ENCODE measurements at regions not wholly inside any gene's neighbourhood (a gene's known extent, or its start where the extent isn't known, plus 50 kb on each side); places are given as distances from the start of the nearest gene placed in this dataset.
"Not testable (repeated sequence)": the region's sequence is repeated elsewhere in the genome, so short reads cannot be mapped to it uniquely, and the experiment has no call there.

GRCh38 chr12:84046859-84047258 lies 865.7 kb downstream of the SLC6A15 start:
- no peak for DNase-seq
- Mint-ChIP-seq H3K36me3 (no peaks in the 10 kb centered on the region), H3K4me3 (no peak overlapping the region), H3K4me1 (ENCODE audit: low read depth) (no peaks in the 10 kb centered on the region), H3K27me3 (no peaks in the 10 kb centered on the region), H3K27ac (no peak overlapping the region), H3K9me3 (no peaks in the 10 kb centered on the region)
- intact Hi-C loops (cut with micrococcal nuclease), result no loop called here
- ChIA-PET POLR2A (no interaction called here), CTCF (no interaction called here)

GRCh38 chr12:84043355-84043754 lies 869.2 kb downstream of the SLC6A15 start:
- H3K27me3 Mint-ChIP-seq, result no peaks in the 10 kb centered on the region

GRCh38 chr12:84038242-84038641 lies 874.4 kb downstream of the SLC6A15 start:
- H3K4me3 Mint-ChIP-seq, result no peak overlapping the region
- POLR2A ChIA-PET, result no interaction called here

More at GRCh38 chr12:84043355-84043754, 869.2 kb downstream of the SLC6A15 start:
- intact Hi-C loops (cut with micrococcal nuclease), result no loop called here
- H3K9me3 Mint-ChIP-seq, result peaks cover 7% of the 10 kb centered on the region
- CTCF ChIA-PET, result no interaction called here
- no peaks in the 10 kb centered on the region for H3K4me1 Mint-ChIP-seq (ENCODE audit: low read depth)
- DNase-seq, result no peak
- POLR2A ChIA-PET, result no interaction called here
- H3K4me3 Mint-ChIP-seq, result no peak overlapping the region
- no peak overlapping the region for H3K27ac Mint-ChIP-seq
- no peaks in the 10 kb centered on the region for H3K36me3 Mint-ChIP-seq

GRCh38 chr12:84036912-84037311 lies 875.7 kb downstream of the SLC6A15 start:
- H3K9me3 Mint-ChIP-seq, result peaks cover 14% of the 10 kb centered on the region
- DNase-seq, result no peak
- H3K27ac Mint-ChIP-seq, result no peak overlapping the region
- no peaks in the 10 kb centered on the region for H3K36me3 Mint-ChIP-seq
- H3K27me3 Mint-ChIP-seq, result no peaks in the 10 kb centered on the region
- no peak overlapping the region for H3K4me3 Mint-ChIP-seq
- ChIA-PET CTCF (no interaction called here), POLR2A (no interaction called here)
- intact Hi-C loops (cut with micrococcal nuclease), result no loop called here
- H3K4me1 Mint-ChIP-seq (ENCODE audit: low read depth), result no peaks in the 10 kb centered on the region

More at GRCh38 chr12:84038242-84038641, 874.4 kb downstream of the SLC6A15 start:
- CTCF ChIA-PET, result no interaction called here
- H3K27me3 Mint-ChIP-seq, result no peaks in the 10 kb centered on the region
- DNase-seq, result no peak
- intact Hi-C loops (cut with micrococcal nuclease), result no loop called here
- H3K9me3 Mint-ChIP-seq, result peaks cover 11% of the 10 kb centered on the region
- H3K36me3 Mint-ChIP-seq, result no peaks in the 10 kb centered on the region
- no peaks in the 10 kb centered on the region for H3K4me1 Mint-ChIP-seq (ENCODE audit: low read depth)
- H3K27ac Mint-ChIP-seq, result no peak overlapping the region

- Mint-ChIP-seq H3K27me3 (no peaks in the 10 kb centered on the region), H3K4me1 (ENCODE audit: low read depth) (no peaks in the 10 kb centered on the region), H3K27ac (no peak overlapping the region), H3K9me3 (peaks cover 14% of the 10 kb centered on the region), H3K4me3 (no peak overlapping the region), H3K36me3 (no peaks in the 10 kb centered on the region)
- DNase-seq, result no peak
- ChIA-PET CTCF (no interaction called here), POLR2A (no interaction called here)
- intact Hi-C loops (cut with micrococcal nuclease), result no loop called here
Measured at GRCh38 chr12:84035766-84036165, 876.8 kb downstream of the SLC6A15 start.

GRCh38 chr12:84034871-84035270 lies 877.7 kb downstream of the SLC6A15 start:
- POLR2A ChIA-PET, result no interaction called here
- no peak overlapping the region for H3K27ac Mint-ChIP-seq
- CTCF ChIA-PET, result no interaction called here
- H3K4me1 Mint-ChIP-seq (ENCODE audit: low read depth), result no peaks in the 10 kb centered on the region
- H3K4me3 Mint-ChIP-seq, result no peak overlapping the region
- H3K36me3 Mint-ChIP-seq, result no peaks in the 10 kb centered on the region
- no peaks in the 10 kb centered on the region for H3K27me3 Mint-ChIP-seq
- DNase-seq, result no peak
- peaks cover 14% of the 10 kb centered on the region for H3K9me3 Mint-ChIP-seq
- intact Hi-C loops (cut with micrococcal nuclease), result no loop called here

GRCh38 chr12:84033162-84033561 lies 879.4 kb downstream of the SLC6A15 start:
- CTCF ChIA-PET, result no interaction called here
- H3K27me3 Mint-ChIP-seq, result no peaks in the 10 kb centered on the region
- H3K36me3 Mint-ChIP-seq, result no peaks in the 10 kb centered on the region
- H3K27ac Mint-ChIP-seq, result no peak overlapping the region
- H3K9me3 Mint-ChIP-seq, result peaks cover 7% of the 10 kb centered on the region
- intact Hi-C loops (cut with micrococcal nuclease), result no loop called here
- H3K4me3 Mint-ChIP-seq, result no peak overlapping the region
- POLR2A ChIA-PET, result no interaction called here
- DNase-seq, result no peak
- H3K4me1 Mint-ChIP-seq (ENCODE audit: low read depth), result no peaks in the 10 kb centered on the region

GRCh38 chr12:84018556-84019179 lies 893.9 kb downstream of the SLC6A15 start:
- H3K27me3 Mint-ChIP-seq; intact Hi-C loops (cut with micrococcal nuclease); CTCF ChIA-PET; H3K4me1 Mint-ChIP-seq (ENCODE audit: low read depth); DNase-seq; H3K4me3 Mint-ChIP-seq; H3K36me3 Mint-ChIP-seq; H3K27ac Mint-ChIP-seq; POLR2A ChIA-PET: not testable (repeated sequence)
- H3K9me3 Mint-ChIP-seq, result peaks cover 27% of the 10 kb centered on the region

- no peaks in the 10 kb centered on the region for H3K27me3 Mint-ChIP-seq
- no peaks in the 10 kb centered on the region for H3K4me1 Mint-ChIP-seq (ENCODE audit: low read depth)
- intact Hi-C loops (cut with micrococcal nuclease), result no loop called here
- H3K9me3 Mint-ChIP-seq, result peaks cover 32% of the 10 kb centered on the region
- ChIA-PET POLR2A (no interaction called here), CTCF (no interaction called here)
- no peak for DNase-seq
- no peak overlapping the region for H3K4me3 Mint-ChIP-seq
- no peaks in the 10 kb centered on the region for H3K36me3 Mint-ChIP-seq
- no peak overlapping the region for H3K27ac Mint-ChIP-seq
Measured at GRCh38 chr12:84016956-84017355, 895.6 kb downstream of the SLC6A15 start.

GRCh38 chr12:83997423-83997822 lies 915.2 kb downstream of the SLC6A15 start:
- Mint-ChIP-seq H3K4me1 (ENCODE audit: low read depth) (no peaks in the 10 kb centered on the region), H3K36me3 (no peaks in the 10 kb centered on the region), H3K27ac (no peak overlapping the region), H3K27me3 (no peaks in the 10 kb centered on the region), H3K4me3 (no peak overlapping the region), H3K9me3 (peaks cover 8% of the 10 kb centered on the region)
- POLR2A ChIA-PET, result no interaction called here
- DNase-seq, result no peak
- CTCF ChIA-PET, result no interaction called here
- intact Hi-C loops (cut with micrococcal nuclease), result no loop called here

GRCh38 chr12:83996671-83997070 lies 915.9 kb downstream of the SLC6A15 start:
- ChIA-PET POLR2A (no interaction called here), CTCF (no interaction called here)
- no peaks in the 10 kb centered on the region for H3K4me1 Mint-ChIP-seq (ENCODE audit: low read depth)
- no peaks in the 10 kb centered on the region for H3K27me3 Mint-ChIP-seq
- H3K4me3 Mint-ChIP-seq, result no peak overlapping the region
- H3K9me3 Mint-ChIP-seq, result peaks cover 8% of the 10 kb centered on the region
- H3K36me3 Mint-ChIP-seq, result no peaks in the 10 kb centered on the region
- intact Hi-C loops (cut with micrococcal nuclease), result no loop called here
- DNase-seq, result no peak
- no peak overlapping the region for H3K27ac Mint-ChIP-seq

- intact Hi-C loops (cut with micrococcal nuclease), result no loop called here
- ChIA-PET POLR2A (no interaction called here), CTCF (no interaction called here)
- Mint-ChIP-seq H3K36me3 (no peaks in the 10 kb centered on the region), H3K27me3 (no peaks in the 10 kb centered on the region), H3K27ac (no peak overlapping the region), H3K9me3 (no peaks in the 10 kb centered on the region), H3K4me1 (ENCODE audit: low read depth) (no peaks in the 10 kb centered on the region), H3K4me3 (no peak overlapping the region)
- DNase-seq, result no peak
Measured at GRCh38 chr12:83985084-83985483, 927.5 kb downstream of the SLC6A15 start.

- intact Hi-C loops (cut with micrococcal nuclease), result no loop called here
- Mint-ChIP-seq H3K9me3 (peaks cover 3% of the 10 kb centered on the region), H3K4me1 (ENCODE audit: low read depth) (no peaks in the 10 kb centered on the region), H3K27me3 (no peaks in the 10 kb centered on the region), H3K4me3 (no peak overlapping the region), H3K36me3 (no peaks in the 10 kb centered on the region), H3K27ac (no peak overlapping the region)
- DNase-seq, result no peak
- ChIA-PET POLR2A (no interaction called here), CTCF (no interaction called here)
Measured at GRCh38 chr12:83980398-83980797, 932.2 kb downstream of the SLC6A15 start.

GRCh38 chr12:83979785-83980184 lies 932.8 kb downstream of the SLC6A15 start:
- Mint-ChIP-seq H3K27ac (no peak overlapping the region), H3K36me3 (no peaks in the 10 kb centered on the region), H3K4me1 (ENCODE audit: low read depth) (no peaks in the 10 kb centered on the region), H3K9me3 (peaks cover 3% of the 10 kb centered on the region), H3K27me3 (no peaks in the 10 kb centered on the region), H3K4me3 (no peak overlapping the region)
- DNase-seq, result no peak
- ChIA-PET CTCF (no interaction called here), POLR2A (no interaction called here)
- intact Hi-C loops (cut with micrococcal nuclease), result no loop called here
